ENCODE measurements at regions not wholly inside any gene's neighbourhood (a gene's known extent, or its start where the extent isn't known, plus 50 kb on each side); places are given as distances from the start of the nearest gene placed in this dataset.
"Not testable (repeated sequence)": the region's sequence is repeated elsewhere in the genome, so short reads cannot be mapped to it uniquely, and the experiment has no call there.

- H3K4me3 Mint-ChIP-seq; H3K27me3 Mint-ChIP-seq (ENCODE audit: low read depth in 3 of 3); H3K4me2 ChIP-seq (replicated peaks; ENCODE audit: extremely low read depth, low read length, poor library complexity, severe bottlenecking); DNase-seq; H3K4me1 ChIP-seq (ENCODE audit: control insufficient read depth in 1 of 2, insufficient read depth in 2 of 2, low read length in 2 of 2); intact Hi-C loops (cut with micrococcal nuclease); H3K9me3 Mint-ChIP-seq; H3K4me3 ChIP-seq (replicated peaks in 1 of 3; ENCODE audit: low read depth in 2 of 3, low read length in 3 of 3); H3K27ac ChIP-seq (ENCODE audit: low read depth in 1 of 2, low read length in 2 of 2); H3K36me3 Mint-ChIP-seq; H3K9me3 ChIP-seq (replicated peaks in 1 of 2; ENCODE audit: control insufficient read depth in 1 of 2, insufficient read depth in 1 of 2, low read length in 2 of 2); H3K4me1 Mint-ChIP-seq; H3K79me2 ChIP-seq (ENCODE audit: insufficient read depth, low read length); H3K27ac Mint-ChIP-seq; H2AFZ ChIP-seq (ENCODE audit: insufficient read depth, low read depth, low read length, poor library complexity, severe bottlenecking); H4K20me1 ChIP-seq (ENCODE audit: insufficient read depth, low read length); H3K36me3 ChIP-seq (replicated peaks in 1 of 2; ENCODE audit: control insufficient read depth in 1 of 2, insufficient read depth in 2 of 2, low read length in 2 of 2); H3K27me3 ChIP-seq (ENCODE audit: control insufficient read depth in 2 of 2, insufficient read depth in 2 of 2, low read length in 2 of 2); H3K9ac ChIP-seq (ENCODE audit: insufficient read depth, low read length, poor library complexity, severe bottlenecking): not testable (repeated sequence)
- WGBS (ENCODE audit: insufficient coverage): no CpG with 5 or more reads among the region's 1 CpG
Observed at GRCh38 chrX:131473809-131474208, 70.1 kb upstream of the OR13H1 start.

GRCh38 chrX:131477498-131477897 is 66.4 kb upstream of the OR13H1 start:
- H3K79me2 ChIP-seq (ENCODE audit: insufficient read depth, low read length): no peaks in the 10 kb centered on the region
- Mint-ChIP-seq H3K27ac (no peak overlapping the region), H3K9me3 (peaks cover 0 to 11% (median 4%) of the 10 kb centered on the region in 7 donors), H3K36me3 (no peaks in the 10 kb centered on the region), H3K4me3 (no peak overlapping the region), H3K4me1 (no peaks in the 10 kb centered on the region), H3K27me3 (ENCODE audit: low read depth in 3 of 3) (peaks cover 0 to 4% (median 0%) of the 10 kb centered on the region in 3 donors)
- H3K4me2 ChIP-seq (replicated peaks; ENCODE audit: extremely low read depth, low read length, poor library complexity, severe bottlenecking): no peak overlapping the region
- H3K4me1 ChIP-seq (ENCODE audit: control insufficient read depth in 1 of 2, insufficient read depth in 2 of 2, low read length in 2 of 2): no peaks in the 10 kb centered on the region
- intact Hi-C loops (cut with micrococcal nuclease): no loop called here
- H2AFZ ChIP-seq (ENCODE audit: insufficient read depth, low read depth, low read length, poor library complexity, severe bottlenecking): no peak overlapping the region
- TF ChIP-seq, protein P1, sequence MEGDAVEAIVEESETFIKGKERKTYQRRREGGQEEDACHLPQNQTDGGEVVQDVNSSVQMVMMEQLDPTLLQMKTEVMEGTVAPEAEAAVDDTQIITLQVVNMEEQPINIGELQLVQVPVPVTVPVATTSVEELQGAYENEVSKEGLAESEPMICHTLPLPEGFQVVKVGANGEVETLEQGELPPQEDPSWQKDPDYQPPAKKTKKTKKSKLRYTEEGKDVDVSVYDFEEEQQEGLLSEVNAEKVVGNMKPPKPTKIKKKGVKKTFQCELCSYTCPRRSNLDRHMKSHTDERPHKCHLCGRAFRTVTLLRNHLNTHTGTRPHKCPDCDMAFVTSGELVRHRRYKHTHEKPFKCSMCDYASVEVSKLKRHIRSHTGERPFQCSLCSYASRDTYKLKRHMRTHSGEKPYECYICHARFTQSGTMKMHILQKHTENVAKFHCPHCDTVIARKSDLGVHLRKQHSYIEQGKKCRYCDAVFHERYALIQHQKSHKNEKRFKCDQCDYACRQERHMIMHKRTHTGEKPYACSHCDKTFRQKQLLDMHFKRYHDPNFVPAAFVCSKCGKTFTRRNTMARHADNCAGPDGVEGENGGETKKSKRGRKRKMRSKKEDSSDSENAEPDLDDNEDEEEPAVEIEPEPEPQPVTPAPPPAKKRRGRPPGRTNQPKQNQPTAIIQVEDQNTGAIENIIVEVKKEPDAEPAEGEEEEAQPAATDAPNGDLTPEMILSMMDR (IDR thresholded peaks at IDR 0.05): no peak
- H4K20me1 ChIP-seq (ENCODE audit: insufficient read depth, low read length): no peaks in the 10 kb centered on the region
- H3K27ac ChIP-seq (ENCODE audit: low read depth in 1 of 2, low read length in 2 of 2): no peak overlapping the region
- no peaks in the 10 kb centered on the region for H3K27me3 ChIP-seq (ENCODE audit: control insufficient read depth in 2 of 2, insufficient read depth in 2 of 2, low read length in 2 of 2)
- H3K36me3 ChIP-seq (replicated peaks in 1 of 2; ENCODE audit: control insufficient read depth in 1 of 2, insufficient read depth in 2 of 2, low read length in 2 of 2): no peaks in the 10 kb centered on the region
- H3K9me3 ChIP-seq (replicated peaks in 1 of 2; ENCODE audit: control insufficient read depth in 1 of 2, insufficient read depth in 1 of 2, low read length in 2 of 2): peaks cover 0 to 8% of the 10 kb centered on the region in 2 donors
- no peak overlapping the region for H3K9ac ChIP-seq (ENCODE audit: insufficient read depth, low read length, poor library complexity, severe bottlenecking)
- no peak overlapping the region for H3K4me3 ChIP-seq (replicated peaks in 1 of 3; ENCODE audit: low read depth in 2 of 3, low read length in 3 of 3)
- DNase-seq: no peak
- WGBS (ENCODE audit: insufficient coverage): no CpG with 5 or more reads among the region's 1 CpG
